Retina (tissue), 1 donor: ENCODE measurements at regions not wholly inside any gene's neighbourhood (a gene's known extent, or its start where the extent isn't known, plus 50 kb on each side); places are given as distances from the start of the nearest gene placed in this dataset.
"Not testable (repeated sequence)": the region's sequence is repeated elsewhere in the genome, so short reads cannot be mapped to it uniquely, and the experiment has no call there.

Experiments used
- DNase-seq: peaks from one replicate; pipeline ENCODE4 v3.0.0-alpha.2; 2016

DNA sequence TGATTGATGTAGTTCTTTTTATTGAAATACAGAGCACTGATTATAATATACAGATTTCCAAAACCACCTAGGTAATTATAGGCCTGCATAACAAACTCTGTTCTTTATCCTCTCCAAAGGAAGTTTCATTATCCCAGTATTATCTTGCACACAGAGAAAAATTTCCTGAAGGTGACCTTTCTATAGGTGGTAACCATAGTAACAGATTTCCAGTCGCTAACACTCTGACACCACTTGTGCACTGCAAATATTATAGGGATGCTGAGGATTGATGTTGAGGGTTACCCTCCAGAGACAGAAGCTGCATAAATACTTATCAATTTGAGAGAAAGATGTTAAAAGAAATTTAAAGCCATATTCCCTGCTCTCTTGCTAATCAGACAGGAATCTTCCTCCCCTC is 274.5 kb upstream of the NRSN1 start:
- no peak for DNase-seq

GRCh38 chr6:23853566-23854133 is 272.4 kb upstream of the NRSN1 start:
- DNase-seq: not testable (repeated sequence)

GRCh38 chr6:23854154-23854553 is 271.9 kb upstream of the NRSN1 start:
- not testable (repeated sequence) for DNase-seq

- DNase-seq: no peak
These were observed 270.4 kb upstream of the NRSN1 start for GRCh38 chr6:23855497-23856116.

DNA sequence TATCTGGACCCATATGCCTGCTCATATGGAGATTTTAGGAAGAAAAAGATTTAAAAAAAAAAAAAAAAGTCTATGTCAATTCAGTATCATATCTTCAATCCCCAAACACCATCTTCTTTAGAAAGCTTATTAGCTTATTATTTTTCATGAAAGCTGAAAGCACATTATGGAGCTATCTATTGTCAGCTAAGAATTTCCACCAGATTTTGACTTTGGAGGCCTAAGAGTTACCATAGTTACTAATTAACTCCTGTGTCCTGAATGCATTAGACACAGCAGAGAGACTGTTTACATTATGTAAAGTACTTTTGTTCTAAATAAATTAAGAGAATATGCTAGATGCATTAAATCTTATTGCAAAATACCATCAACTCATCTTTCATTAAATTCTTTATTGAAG is 255.5 kb upstream of the NRSN1 start:
- DNase-seq: no peak

GRCh38 chr6:23873161-23873560 is 252.9 kb upstream of the NRSN1 start:
- no peak for DNase-seq

DNA sequence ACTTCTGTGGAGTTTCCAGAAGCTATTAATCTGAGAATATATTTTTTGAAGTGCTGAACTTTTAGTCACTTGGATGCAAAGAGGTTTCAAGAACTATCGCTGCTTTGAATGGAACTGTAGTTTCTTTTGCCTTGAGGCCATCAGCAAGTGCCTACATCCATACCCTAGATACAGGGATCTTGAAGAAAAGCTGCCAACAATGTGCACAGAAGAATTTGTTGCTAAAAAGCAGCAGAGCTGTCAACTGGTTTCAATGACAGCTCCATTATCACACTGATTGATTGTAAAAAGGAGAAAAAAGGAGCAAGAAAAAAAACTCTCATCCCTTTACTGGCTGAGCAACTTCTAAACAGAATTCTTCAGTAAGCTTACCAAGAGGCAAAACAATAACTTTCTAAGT is 251.0 kb upstream of the NRSN1 start:
- DNase-seq: no peak

- no peak for DNase-seq
These were observed 246.2 kb upstream of the NRSN1 start for GRCh38 chr6:23879816-23880215.

- no peak for DNase-seq
These were observed 235.3 kb upstream of the NRSN1 start for GRCh38 chr6:23890543-23891227.

- DNase-seq: no peak
These were observed 220.7 kb upstream of the NRSN1 start for GRCh38 chr6:23905133-23905815.

- no peak for DNase-seq
These were observed 215.6 kb upstream of the NRSN1 start for GRCh38 chr6:23910420-23910819.

- no peak for DNase-seq
These were observed 198.1 kb upstream of the NRSN1 start for GRCh38 chr6:23927935-23928334.

DNA sequence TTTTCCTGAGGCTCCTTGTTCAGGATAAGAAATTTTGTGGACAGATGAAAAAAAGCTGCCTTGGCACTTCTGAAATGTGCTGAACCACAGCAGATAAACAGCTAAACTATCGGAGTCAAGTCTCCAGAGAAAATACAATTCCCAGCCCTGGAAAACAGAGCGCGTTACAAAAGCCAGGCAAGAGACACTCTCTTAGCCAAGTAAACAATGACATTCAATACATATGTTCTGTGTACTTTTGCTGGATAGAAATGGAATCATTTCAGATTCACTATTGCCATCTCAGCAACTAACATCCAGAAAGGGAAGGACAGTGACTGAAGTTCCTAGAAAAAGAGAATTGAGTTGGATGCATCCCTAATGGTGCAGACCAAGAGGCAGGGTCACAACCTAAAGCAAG is 196.8 kb upstream of the NRSN1 start:
- no peak for DNase-seq

DNA sequence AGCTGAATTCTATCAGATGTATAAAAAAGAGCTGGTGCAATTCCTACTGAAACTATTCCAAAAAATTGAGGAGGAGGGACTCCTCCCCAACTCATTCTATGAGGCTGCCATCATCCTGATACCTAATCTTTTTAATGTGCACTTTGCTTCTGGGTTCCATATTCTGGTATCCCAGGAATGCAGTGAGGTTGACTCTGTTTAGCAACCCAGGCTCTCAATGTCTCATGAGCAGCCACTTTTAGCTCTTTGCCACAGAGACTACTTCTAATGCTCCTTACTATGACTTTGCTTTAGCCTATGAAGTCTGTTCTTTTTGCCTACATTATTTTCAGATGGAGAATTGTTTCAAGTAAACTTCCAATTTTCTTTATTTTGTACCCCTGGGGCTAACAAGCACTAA is 185.5 kb upstream of the NRSN1 start:
- no peak for DNase-seq

- no peak for DNase-seq
These were observed 174.3 kb upstream of the NRSN1 start for GRCh38 chr6:23951691-23952090.

DNA sequence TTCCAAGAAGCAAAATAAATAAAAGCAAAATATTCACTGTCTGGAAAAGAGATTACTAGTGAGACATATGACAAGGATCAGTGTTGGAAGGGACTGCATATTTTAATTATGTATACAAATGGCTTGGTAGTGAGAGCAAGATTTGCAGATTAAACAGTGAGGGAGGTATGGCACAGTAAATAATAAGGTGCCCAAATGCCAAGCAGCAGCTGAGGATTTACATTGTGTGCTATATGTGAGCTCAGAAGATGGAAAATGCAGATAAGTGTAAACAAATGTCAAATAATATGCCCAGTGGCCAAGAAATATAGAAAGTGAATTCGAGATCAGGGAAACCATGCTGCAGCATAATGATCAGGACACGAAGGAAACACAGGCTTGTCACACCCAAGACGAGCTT is 173.8 kb upstream of the NRSN1 start:
- DNase-seq: no peak

DNA sequence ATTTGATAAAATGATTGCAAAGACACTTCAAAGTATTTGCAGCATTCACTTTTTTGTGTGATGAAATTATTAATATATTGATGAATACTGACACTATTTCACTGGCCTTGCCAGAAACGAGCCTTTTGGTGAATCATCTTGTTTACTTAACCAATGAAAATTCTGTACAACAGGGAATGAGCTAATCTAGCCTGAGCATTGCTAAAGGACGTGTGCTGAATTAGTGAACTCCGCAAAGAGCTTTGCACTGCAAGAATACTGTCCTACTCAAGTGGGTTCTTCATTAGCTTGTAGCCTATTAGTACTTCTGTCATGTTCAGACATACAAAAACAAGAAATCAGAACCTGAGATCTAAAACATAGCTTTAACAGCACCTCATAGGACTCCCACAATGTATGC is 172.0 kb upstream of the NRSN1 start:
- DNase-seq: no peak

GRCh38 chr6:23957017-23957416 is 169.0 kb upstream of the NRSN1 start:
- no peak for DNase-seq

- DNase-seq: no peak
These were observed 161.2 kb upstream of the NRSN1 start for GRCh38 chr6:23964865-23965264.

DNA sequence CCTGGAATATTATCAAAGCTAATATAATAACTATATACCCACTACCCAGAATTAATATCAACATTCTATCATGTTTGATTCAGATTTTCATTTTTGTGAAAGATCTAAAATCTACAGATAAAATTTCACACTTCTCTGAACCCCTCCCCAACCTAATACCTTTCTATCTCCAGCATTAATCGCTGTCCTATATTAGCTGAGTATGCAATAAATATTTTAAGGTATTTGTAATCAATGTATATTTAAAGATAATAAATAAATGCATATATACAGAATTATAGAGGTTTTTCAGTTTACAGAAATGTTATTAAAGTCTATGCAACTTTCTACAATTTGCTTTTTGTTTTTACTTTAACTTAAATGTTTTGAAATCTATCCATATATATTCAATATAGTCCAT is 156.7 kb upstream of the NRSN1 start:
- DNase-seq: no peak

DNA sequence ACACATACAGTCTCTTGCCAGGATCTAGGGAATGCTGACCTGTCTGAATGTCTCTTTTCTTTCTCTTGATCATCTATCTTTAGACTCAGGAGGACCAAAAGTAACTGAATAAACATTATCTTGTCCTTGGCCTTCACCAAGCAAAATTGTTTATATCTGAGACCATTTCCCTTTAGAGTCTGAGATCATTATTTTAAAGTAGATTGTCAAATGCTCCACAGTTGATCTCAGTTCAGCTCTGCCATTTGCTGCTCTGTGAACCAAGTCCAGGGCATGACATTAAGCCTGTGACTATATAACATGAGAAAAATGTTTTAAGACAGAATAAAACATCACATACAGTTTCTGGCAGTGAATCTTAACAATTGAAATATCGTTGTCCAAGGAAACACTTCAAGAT is 148.3 kb upstream of the NRSN1 start:
- no peak for DNase-seq

DNA sequence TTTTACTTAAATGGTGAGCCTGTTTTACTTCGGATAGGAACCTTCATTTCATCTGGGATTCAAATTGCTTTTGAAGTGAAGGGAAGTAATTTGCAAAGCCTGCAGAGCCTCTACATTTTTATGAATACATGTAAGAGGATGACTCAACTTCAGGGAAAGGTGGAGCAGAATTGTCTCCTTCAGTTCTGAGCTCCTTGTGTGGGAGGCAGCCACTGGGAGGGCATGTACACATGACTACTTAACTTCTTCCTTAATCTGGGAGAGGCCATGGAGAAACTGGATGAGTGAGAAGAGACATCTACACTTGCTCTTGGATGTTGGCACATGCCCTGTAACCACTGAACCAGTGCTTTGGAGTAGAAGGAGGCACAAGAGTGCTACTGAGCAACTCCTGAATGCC is 145.1 kb upstream of the NRSN1 start:
- DNase-seq: no peak

- no peak for DNase-seq
These were observed 144.1 kb upstream of the NRSN1 start for GRCh38 chr6:23981923-23982322.

DNA sequence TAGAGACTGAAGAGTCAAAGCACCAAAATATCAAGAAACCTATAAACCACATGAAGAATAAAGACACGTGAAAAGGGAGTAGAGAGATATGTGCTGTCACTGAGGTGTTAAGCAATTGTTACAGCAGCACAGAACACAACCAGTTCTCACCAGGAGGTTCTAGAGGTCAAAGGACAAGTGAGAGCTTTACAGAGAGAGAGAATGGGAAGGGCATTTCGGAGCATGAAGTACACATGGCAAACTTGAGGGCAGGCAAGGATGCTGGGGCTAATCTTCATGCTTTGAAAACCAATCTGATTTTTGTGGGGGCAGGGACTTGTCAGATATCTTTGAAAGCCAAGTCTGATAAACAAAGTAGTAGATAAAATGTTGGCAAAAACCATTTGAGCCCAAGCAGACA is 142.3 kb upstream of the NRSN1 start:
- no peak for DNase-seq
